ENCODE measurements at regions not wholly inside any gene's neighbourhood (a gene's known extent, or its start where the extent isn't known, plus 50 kb on each side); places are given as distances from the start of the nearest gene placed in this dataset.

GRCh38 chr17:72025113-72025512 lies 95.7 kb upstream of the SOX9 start:
- no peak for DNase-seq (ENCODE audit: low spot score)

- peak; percentile 64 for DNase-seq (ENCODE audit: low spot score)
Measured at GRCh38 chr17:72030067-72030899, 90.5 kb upstream of the SOX9 start.

- no peak for DNase-seq (ENCODE audit: low spot score)
Measured at GRCh38 chr17:72031219-72031884, 89.5 kb upstream of the SOX9 start.

- no peak for DNase-seq (ENCODE audit: low spot score)
Measured at GRCh38 chr17:72033334-72033733, 87.5 kb upstream of the SOX9 start.

GRCh38 chr17:72034000-72034399 lies 86.8 kb upstream of the SOX9 start:
- DNase-seq (ENCODE audit: low spot score) = no peak

- no peak for DNase-seq (ENCODE audit: low spot score)
Measured at GRCh38 chr17:72038427-72038826, 82.4 kb upstream of the SOX9 start.

GRCh38 chr17:72039490-72039889 lies 81.3 kb upstream of the SOX9 start:
- no peak for DNase-seq (ENCODE audit: low spot score)

GRCh38 chr17:72046178-72046577 lies 74.6 kb upstream of the SOX9 start:
- DNase-seq (ENCODE audit: low spot score) = no peak

- no peak for DNase-seq (ENCODE audit: low spot score)
Measured at GRCh38 chr17:72046643-72047612, 73.9 kb upstream of the SOX9 start.

- DNase-seq (ENCODE audit: low spot score) = no peak
Measured at GRCh38 chr17:72049914-72050313, 70.9 kb upstream of the SOX9 start.

GRCh38 chr17:72053036-72053435 lies 67.8 kb upstream of the SOX9 start:
- no peak for DNase-seq (ENCODE audit: low spot score)

GRCh38 chr17:72053449-72053848 lies 67.4 kb upstream of the SOX9 start:
- DNase-seq (ENCODE audit: low spot score) = no peak

- DNase-seq (ENCODE audit: low spot score) = no peak
Measured at GRCh38 chr17:72056155-72056554, 64.7 kb upstream of the SOX9 start.

GRCh38 chr17:72056727-72057290 lies 64.0 kb upstream of the SOX9 start:
- DNase-seq (ENCODE audit: low spot score) = no peak

GRCh38 chr17:72060084-72060483 lies 60.7 kb upstream of the SOX9 start:
- no peak for DNase-seq (ENCODE audit: low spot score)

- no peak for DNase-seq (ENCODE audit: low spot score)
Measured at GRCh38 chr17:72063262-72063661, 57.6 kb upstream of the SOX9 start.

GRCh38 chr17:72063756-72064450 lies 56.9 kb upstream of the SOX9 start:
- no peak for DNase-seq (ENCODE audit: low spot score)

GRCh38 chr17:72064606-72065193 lies 56.1 kb upstream of the SOX9 start:
- DNase-seq (ENCODE audit: low spot score) = no peak

- no peak for DNase-seq (ENCODE audit: low spot score)
Measured at GRCh38 chr17:72065556-72065955, 55.3 kb upstream of the SOX9 start.

GRCh38 chr17:72068643-72069042 lies 52.2 kb upstream of the SOX9 start:
- no peak for DNase-seq (ENCODE audit: low spot score)

- DNase-seq (ENCODE audit: low spot score) = no peak
Measured at GRCh38 chr17:72069586-72070202, 51.1 kb upstream of the SOX9 start.

All from germinal center (tissue), 1 donor.